Stomach (tissue), 4 donors: ENCODE measurements at regions not wholly inside any gene's neighbourhood (a gene's known extent, or its start where the extent isn't known, plus 50 kb on each side); places are given as distances from the start of the nearest gene placed in this dataset.

ENCODE experiments used
- CTCF ChIP-seq, 7 experiments: fragments of 450-650 bp in 4 of 7; fragments of 200-600 bp in 3 of 7; sonication (generic) in 3 of 7; IDR thresholded peaks; one replicate each; pipeline ENCODE4 v1.5.1; 2016 to 2019; ENCODE audit warnings: antibody characterized with exemption in 7 of 7, control low read depth in 2 of 7, mild to moderate bottlenecking in 1 of 7
- POLR2A ChIP-seq, 4 donors: fragments of 450-650 bp; IDR thresholded peaks; one replicate each; pipeline ENCODE4 v1.6.1; 2016; ENCODE audit warnings: antibody characterized with exemption in 4 of 4, control low read depth in 2 of 4, mild to moderate bottlenecking in 1 of 4, moderate library complexity in 1 of 4

GRCh38 chr6:170189236-170189635, 101.6 kb downstream of the DLL1 start:
- TF ChIP-seq POLR2A (IDR thresholded peaks at IDR 0.05) (no peak), CTCF (IDR thresholded peaks at IDR 0.05) (no peak)
